NB4 (cell line): ENCODE measurements at regions not wholly inside any gene's neighbourhood (a gene's known extent, or its start where the extent isn't known, plus 50 kb on each side); places are given as distances from the start of the nearest gene placed in this dataset.

ENCODE experiments used
- DNase-seq: peaks from one replicate; pipeline ENCODE4 v3.0.0; 2010; ENCODE audit warnings: low read depth
- H3K4me3 ChIP-seq: one replicate; pipeline ENCODE4 v1.5.1; 2011; ENCODE audit warnings: mild to moderate bottlenecking, low read depth, low read length, moderate library complexity
- CTCF ChIP-seq: IDR thresholded peaks from one replicate; pipeline ENCODE4 v1.5.1; 2012; ENCODE audit warnings: low read depth, low read length
- MYC ChIP-seq: IDR thresholded peaks from 2 replicates; pipeline ENCODE4 v1.6.1; 2011; ENCODE audit warnings: low read depth, low read length
- POLR2A ChIP-seq: IDR thresholded peaks from 2 replicates; pipeline ENCODE4 v1.6.1; 2011; ENCODE audit warnings: mild to moderate bottlenecking; ENCODE audit not compliant: insufficient read length; ENCODE audit errors: extremely low read depth
- TF ChIP-seq, protein P1 (sequence below): IDR thresholded peaks from 2 replicates; pipeline ENCODE4 v1.6.1; 2011; ENCODE audit warnings: low read depth, low read length

DNA sequence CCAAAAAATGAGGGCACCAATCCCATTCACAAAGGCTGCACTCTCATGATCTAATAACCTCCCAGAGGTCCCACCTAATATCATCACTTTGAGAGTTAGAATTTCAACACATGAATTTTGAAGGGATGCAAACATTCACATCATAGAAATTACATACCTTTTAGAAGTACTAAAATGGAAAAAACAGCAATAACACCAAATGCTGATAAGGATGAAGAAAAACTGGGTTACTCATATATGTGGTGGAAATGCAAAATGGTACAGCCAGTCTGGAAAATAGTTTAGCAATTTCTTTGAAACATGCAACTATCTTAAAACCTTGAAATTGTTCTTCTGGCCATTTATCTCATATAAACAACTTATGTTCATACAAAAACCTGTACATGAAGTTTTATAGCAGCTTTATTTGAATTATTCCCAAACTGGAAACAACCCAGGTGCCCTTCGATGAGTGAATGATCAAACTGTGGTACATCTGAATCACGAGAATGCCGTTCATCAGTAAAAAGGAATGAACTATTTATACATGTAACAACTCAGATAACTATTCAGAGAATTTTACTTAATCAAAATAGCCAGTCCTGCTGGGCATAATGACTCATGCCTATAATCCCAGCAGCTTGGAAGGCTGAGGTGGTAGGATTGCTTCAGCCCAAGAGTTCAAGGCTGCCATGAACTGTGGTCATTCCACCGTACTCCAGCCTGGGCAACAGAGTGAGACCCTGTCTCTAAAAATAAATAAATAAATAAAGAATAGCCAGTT lies 109.4 kb upstream of the SSTR1 start:
- no peak overlapping the region for H3K4me3 ChIP-seq
- TF ChIP-seq POLR2A (no peak), CTCF (no peak), MYC (no peak)
- TF ChIP-seq, protein P1, sequence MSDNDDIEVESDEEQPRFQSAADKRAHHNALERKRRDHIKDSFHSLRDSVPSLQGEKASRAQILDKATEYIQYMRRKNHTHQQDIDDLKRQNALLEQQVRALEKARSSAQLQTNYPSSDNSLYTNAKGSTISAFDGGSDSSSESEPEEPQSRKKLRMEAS = no peak
- no peak for DNase-seq

DNA sequence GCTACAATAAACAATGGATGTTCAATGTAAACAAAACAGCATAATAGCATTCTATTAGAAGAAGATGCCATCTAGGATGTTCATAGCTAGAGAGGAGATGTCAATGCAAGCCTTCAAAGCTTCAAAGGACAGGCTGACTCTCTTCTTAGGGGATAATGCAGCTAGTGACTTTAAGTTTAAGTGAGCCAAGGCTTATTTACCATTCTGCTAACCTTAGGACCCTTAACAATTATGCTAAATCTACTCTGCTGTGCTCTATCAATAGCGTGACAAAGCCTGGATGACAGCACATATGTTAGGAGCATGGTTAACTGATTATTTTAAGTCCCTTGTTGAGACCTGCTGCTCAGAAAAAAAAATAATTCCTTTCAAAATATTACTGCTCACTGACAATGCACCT lies 106.0 kb upstream of the SSTR1 start:
- no peak overlapping the region for H3K4me3 ChIP-seq
- TF ChIP-seq, protein P1 = no peak
- TF ChIP-seq CTCF (no peak), MYC (no peak), POLR2A (no peak)
- DNase-seq = no peak

GRCh38 chr14:38103542-38104225 lies 104.0 kb upstream of the SSTR1 start:
- no peak for TF ChIP-seq MYC
- TF ChIP-seq, protein P1 = no peak
- H3K4me3 ChIP-seq = no peak overlapping the region
- DNase-seq = no peak

GRCh38 chr14:38105106-38105702 lies 102.5 kb upstream of the SSTR1 start:
- no peak overlapping the region for H3K4me3 ChIP-seq
- no peak for TF ChIP-seq MYC
- no peak for TF ChIP-seq CTCF
- TF ChIP-seq, protein P1 = no peak
- TF ChIP-seq POLR2A = no peak
- no peak for DNase-seq

- TF ChIP-seq CTCF = no peak
- TF ChIP-seq, protein P1 = no peak
- TF ChIP-seq POLR2A = no peak
- no peak for TF ChIP-seq MYC
- DNase-seq = no peak
- H3K4me3 ChIP-seq = no peak overlapping the region
These were observed 100.5 kb upstream of the SSTR1 start for GRCh38 chr14:38107216-38107631.

DNA sequence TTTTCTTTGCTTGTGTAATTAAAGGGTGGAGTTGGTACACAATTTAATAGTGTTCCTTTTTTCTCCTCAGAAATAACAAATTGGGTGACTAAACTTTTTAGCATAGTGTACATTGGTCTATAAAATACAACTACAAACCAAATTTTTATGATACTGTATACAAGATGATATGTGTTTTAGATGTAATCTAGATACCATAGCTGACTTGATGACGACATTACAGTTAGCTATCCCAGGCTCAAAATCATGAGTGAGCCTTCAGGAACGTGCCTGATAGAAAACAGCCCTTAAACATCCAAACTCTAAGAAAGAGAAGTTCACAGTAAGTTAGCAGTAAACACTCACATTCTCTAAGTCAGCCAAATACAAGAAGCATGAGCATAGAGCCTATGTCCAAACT lies 99.0 kb upstream of the SSTR1 start:
- no peak overlapping the region for H3K4me3 ChIP-seq
- DNase-seq = no peak
- no peak for TF ChIP-seq CTCF
- no peak for TF ChIP-seq POLR2A
- TF ChIP-seq MYC = no peak
- TF ChIP-seq, protein P1 = no peak
